Kidney capillary endothelial cell (primary cell): ENCODE measurements at regions not wholly inside any gene's neighbourhood (a gene's known extent, or its start where the extent isn't known, plus 50 kb on each side); places are given as distances from the start of the nearest gene placed in this dataset.
"Not testable (repeated sequence)": the region's sequence is repeated elsewhere in the genome, so short reads cannot be mapped to it uniquely, and the experiment has no call there.

Experiments
- DNase-seq: peaks from one replicate; pipeline ENCODE4 v3.0.0-alpha.2; 2018; ENCODE audit warnings: low spot score

DNA sequence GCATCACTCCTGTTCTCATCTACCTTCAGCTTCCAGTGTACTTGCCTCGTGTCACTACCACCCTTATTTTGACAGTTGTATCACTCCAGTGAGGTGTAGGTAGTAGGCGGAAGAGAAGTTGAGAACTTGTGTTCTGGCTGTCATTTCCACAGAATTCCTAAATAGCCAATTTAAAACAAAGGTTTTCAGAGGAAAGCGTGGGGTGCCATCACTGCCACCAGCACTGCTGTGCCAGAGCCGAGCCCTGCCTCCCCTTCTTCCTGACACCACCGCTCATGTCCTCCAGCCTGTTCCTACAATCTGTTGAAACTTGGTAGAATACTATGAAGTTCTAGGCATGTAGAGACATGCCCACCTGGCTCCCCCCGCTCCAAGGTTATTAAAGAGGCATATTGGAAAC lies 215.8 kb downstream of the TANC2 start:
- no peak for DNase-seq

DNA sequence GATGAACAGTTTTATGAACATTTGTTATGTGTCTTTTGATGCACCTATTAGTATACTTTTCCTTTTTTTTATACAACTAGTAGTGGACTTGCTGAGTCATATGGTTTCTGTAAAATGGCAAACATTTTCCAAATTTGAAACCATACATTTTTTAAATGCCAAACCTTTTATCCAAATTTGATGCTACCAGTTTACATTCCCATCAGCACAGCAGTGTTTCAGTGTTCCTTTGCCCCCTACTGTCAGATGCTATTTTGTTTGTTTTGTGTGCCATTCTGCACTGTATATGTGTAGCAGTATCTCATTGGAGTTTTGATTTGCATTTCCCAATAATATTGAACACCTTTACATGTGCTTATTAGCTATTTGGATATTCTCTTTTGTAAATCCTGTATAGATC lies 219.4 kb downstream of the TANC2 start:
- DNase-seq: no peak

DNA sequence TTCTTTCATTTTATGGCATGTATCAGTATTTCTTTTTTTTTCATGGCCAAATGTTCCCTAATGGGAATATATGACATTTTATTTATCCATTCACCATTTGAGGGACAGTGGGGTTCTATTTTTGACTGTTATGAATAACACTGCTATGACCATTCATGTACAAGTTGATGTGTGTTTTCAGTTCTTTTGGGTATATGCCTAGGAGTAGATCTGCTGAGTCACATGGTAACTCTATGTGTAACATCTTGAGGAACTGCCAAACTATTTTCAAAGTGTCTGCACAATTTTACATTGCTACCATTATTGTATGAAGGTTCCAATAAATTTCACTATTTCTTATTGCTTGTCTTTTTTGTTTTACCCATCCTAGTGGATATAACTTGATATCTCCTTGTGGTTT lies 223.0 kb downstream of the TANC2 start:
- DNase-seq: peak; percentile 10

DNA sequence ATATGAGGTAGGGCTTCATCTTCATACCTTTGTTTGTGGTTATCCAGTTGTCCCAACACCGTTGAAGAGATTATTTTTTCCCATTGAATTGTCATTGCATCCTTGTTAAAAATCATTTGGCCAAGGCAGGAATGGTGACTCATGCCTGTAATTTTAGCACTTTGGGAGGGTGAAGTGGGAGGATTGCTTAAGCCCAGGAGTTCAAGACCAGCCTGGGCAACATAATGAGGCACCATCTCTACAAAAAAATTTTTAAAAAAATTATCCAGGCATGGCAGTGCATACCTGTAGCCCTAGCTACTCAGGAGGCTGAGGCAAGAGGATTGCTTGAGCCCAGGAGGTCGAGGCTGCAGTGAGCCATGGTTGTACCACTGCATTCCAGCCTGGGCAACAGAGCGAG lies 223.9 kb downstream of the TANC2 start:
- DNase-seq: no peak

DNA sequence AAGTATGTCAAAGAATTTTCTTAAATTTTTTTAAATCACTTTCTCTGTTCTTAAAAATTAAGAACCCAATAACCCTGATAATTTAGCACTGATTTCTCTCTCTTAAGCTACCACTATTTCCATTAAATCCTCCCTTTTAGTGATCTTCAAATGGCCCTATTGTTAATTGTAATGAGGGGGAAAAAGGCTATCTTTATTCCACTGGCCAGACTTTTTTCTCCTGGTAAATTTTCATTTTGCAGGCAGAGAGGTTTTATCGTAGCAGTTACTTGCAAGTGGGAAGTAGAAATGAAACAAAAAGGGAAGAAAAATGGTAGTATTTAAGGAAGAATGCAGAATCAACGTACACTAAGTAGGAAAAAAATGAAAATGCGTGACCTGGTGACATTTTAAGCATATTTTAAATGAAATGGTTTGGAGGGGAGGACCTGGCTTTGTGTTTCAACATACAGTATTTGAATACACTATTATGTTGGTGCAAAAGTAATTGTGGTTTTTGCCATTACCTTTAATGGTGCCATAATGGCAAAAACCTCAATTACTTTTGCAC lies 224.9 kb downstream of the TANC2 start:
- no peak for DNase-seq

DNA sequence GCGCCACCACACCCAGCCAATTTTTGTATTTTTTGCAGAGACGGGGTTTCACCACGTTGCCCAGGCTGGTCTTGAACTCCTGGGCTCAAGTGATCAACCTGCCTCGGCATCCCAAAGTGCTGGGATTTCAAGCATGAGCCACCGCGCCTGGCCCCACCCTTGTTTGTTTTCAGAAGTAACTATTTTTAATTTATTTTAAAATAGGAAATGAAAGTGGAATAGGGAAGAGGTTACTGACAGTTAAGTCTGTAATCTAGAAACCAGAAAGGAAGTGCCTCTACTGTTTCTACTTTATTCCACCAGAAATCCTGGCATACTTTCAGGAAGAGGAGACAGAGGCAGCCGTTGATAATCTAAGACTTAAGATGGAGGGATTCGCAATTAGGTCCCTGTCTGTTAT lies 225.6 kb downstream of the TANC2 start:
- no peak for DNase-seq

DNA sequence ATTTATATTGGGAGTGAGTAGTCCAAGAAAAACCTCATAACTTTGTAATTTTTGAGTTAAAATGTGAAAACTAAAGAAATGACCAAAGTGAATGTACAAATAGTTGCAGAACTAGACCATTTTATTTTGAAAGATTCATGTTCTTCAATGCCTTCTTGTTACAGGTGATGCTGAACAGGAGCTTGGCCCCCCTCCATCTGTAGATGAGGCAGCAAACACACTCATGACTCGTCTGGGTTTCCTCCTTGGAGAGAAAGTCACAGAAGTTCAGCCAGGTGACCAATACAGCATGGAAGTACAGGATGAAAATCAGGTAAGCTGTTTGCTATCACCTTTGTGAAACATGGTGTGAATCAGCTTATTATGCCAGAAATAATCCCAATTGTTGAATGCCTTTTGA lies 227.8 kb downstream of the TANC2 start:
- no peak for DNase-seq

DNA sequence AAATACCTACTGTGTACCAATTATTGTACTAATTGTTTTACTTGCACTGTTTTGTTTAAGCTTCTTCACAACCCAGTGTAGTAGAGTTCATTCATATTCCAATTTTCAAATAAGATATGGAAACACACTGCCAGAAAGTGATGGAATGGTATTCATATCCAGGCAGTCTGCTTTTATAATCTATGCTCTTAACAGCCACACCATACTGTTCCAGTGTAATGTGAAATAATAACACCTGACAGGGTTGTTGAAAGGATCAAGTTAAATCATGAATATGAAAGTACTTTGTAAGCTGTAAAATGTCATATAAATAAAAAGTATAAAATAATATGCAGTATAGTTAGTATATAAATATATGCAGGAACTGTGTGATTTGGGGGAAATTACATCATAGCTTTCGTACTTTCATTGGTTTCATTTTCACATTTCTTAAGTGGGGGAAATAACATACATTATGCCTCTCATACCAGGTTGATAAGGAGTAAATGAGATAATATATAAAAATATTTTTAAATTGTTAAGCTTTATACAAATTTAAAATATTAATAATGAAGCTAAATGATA lies 230.8 kb downstream of the TANC2 start:
- no peak for DNase-seq

DNA sequence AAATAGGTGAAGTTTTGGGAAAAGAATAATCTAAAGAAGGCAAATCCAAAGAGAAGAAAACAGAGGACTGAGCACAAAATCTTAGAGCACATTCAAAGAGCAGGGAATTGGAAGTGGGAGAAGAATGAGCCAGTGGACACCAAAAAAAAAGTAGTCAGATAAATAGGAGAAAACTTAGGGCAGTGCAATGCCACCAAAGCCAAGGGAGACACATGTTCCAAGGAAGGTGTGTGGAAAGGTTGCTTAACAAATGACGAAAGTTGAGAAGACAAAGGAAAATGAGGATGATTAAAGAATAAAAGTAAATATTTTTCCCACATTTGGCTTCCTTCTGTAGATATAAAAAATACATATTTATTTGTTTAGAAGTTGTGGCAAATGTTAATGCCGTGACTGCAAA lies 237.6 kb downstream of the TANC2 start:
- DNase-seq: no peak

DNA sequence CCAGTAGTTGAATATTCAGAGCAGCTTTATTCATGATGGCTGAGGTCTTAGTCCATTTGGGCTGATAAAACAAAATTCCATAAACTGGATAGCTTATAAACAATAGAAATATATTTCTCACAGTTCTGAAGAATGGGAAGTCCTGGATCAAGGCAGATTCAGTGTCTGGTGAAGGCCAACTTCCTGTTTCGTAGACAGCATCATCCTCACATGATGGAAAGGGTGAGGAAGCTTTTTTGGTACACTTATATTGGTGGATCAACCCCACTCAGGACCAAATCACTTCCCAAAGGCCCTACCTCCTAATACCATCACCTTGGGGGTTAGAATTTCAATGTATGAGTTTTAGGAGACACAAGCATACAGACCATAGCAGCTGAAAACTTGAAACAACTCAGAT lies 224.2 kb downstream of the CYB561 start:
- DNase-seq: no peak

DNA sequence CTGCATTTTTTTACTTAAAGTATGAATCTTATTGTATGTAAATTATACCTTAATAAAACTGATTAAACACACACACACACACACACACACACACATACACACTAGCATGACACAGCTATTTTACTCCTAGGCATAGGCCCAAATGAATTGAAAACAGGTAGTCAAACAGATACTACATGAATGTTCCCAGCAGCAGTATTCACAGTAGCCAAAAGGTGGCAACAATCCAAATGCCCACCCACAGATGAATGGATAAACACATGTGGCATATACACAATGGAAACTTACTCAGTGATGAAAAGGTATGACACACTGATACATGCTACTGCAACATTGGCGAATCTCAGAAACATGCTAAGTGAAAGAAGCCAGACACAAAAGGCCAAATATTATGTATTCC lies 223.5 kb downstream of the CYB561 start:
- DNase-seq: no peak

DNA sequence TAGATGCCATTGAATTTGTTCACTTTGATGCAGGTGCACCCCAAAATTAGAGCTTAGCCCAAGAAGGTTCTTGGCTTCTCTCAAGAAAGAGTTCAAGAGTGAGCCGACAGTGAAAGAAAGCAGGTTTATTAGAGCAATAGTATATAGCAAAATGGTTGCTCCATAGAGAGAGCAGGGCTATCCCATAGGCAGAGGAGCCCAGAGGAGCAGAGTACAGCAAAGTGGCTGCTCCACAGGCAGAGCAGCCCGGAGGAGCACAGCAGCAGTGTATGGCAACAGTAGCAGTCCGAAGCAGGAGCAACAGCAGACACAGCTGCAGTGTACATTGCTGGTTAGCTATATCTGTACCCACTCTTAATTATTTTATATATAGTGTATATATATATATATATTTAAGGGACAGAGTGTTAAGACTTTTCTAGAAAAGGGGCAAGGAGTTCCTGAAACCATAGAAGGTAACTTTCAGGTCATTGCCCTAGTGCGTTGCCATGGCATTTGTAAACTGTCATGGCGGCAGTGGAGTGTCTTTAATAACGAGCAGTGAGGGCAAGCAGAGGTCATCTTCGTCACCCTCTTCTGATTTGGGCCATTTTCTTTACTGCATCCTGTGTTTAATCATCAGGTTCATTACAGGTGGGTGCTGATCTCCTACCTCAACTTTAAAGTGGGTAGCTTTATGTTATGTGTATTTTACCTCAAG lies 222.7 kb downstream of the CYB561 start:
- no peak for DNase-seq

DNA sequence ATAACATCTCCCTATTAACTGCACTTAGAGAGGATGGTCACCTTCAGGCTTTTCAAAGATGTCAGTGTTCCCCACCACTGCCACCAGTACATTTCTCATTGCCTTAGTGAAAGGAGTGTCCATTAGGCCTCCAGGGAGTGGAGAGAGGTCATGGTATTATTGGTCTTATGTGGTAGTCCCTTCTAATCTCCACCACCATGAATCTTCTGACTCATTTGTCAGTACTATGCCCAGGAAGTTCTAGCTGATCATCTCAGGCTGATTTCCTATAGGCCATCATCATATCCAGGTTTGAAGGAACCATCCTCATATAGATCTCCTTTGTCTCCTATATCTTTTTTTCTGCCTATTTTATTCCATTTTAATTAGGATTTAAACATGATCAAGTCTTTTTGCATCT lies 221.5 kb downstream of the CYB561 start:
- DNase-seq: no peak

DNA sequence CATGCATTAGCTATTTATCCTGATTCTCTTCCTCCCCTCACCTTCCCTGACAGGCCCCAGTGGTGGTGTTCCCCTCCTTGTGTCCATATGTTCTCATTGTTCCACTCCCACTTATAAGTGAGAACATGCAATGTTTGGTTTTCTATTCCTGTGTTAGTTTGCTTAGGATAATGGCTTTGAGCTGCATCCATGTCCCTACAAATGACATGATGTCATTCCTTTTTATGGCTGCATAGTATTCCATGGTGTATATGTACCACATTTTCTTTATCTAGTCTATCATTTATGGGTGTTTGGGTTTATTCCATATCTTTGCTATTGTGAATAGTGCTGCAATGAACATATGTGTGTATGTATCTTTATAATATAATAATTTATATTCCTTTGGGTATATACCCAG lies 219.4 kb downstream of the CYB561 start:
- not testable (repeated sequence) for DNase-seq

DNA sequence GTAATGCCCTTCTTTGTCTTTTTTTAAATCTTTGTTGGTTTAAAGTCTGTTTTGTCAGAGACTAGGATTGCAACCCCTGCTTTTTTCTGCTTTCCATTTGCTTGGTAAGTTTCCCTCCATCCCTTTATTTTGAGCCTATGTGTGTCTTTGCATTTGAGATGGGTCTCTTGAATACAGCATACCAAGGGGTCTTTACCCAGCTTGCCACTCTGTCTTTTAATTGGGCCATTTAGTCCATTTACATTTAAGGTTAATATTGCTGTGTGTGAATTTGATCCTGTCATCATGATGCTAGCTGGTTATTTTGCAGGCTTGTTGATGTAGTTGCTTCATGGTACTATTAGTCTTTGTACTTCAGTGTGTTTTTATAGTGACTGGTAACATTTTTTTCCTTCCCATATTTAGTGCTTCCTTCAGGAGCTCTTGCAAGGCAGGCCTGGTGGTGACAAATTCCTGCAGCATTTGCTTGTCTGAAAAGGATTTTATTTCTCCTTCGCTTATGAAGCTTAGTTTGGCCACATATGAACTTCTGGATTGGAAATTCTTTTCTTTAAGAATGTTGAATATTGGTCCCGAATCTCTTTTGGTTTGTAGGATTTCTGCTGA lies 215.0 kb downstream of the CYB561 start:
- DNase-seq: not testable (repeated sequence)

DNA sequence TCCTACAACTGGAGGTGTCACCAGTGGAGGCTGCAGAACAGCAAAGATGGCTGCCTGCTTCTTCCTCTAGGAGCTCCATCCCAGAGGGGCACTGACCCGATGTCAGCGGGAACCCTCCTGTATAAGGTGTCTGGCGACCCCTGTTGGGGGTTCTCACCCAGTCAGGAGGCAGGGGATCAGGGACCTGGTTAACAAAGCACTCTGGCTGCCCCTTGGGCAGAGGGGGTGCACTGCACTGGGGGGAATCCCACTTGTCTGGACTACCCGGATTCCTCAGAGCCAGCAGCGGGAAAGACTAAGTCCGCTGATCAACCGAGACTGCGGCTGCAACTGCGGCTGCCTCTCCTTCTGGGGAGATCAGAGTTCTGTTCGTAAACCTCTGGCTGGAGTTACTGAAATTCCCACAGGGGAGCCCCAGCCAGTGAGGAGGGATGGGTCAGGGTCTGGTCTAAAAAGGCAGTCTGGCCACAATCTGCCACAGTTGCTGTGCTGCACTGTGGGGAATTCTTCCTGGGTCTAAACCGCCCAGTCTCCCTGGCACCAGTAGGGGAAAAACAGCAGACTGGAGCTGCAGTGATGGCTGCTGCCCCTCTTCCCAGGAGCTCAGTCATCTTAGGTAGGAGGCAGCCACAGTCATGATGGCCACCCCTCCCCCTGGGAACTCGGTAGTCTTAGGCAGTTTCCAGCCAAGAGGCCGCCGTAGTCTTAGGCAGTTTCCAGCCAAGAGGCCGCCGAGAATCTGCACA lies 213.4 kb downstream of the CYB561 start:
- DNase-seq: no peak

DNA sequence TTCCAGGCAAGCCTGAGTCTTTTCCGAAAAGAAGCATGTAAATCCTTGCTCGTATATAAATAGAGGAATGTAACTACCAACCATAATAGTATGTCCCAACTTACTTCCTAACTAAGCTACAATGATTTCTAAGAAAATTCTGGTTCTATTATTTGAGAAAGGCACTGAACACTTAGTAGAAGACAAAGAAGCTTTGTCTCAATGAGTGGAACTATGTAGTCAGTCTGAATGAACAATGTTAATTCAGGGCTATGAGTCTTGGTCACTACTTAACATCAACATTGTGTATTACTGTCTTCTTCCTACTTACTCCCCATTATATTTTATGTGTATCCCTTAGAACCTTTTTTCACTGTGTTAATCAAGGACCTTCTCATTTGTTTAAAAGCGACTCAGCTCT lies 206.0 kb downstream of the CYB561 start:
- no peak for DNase-seq

DNA sequence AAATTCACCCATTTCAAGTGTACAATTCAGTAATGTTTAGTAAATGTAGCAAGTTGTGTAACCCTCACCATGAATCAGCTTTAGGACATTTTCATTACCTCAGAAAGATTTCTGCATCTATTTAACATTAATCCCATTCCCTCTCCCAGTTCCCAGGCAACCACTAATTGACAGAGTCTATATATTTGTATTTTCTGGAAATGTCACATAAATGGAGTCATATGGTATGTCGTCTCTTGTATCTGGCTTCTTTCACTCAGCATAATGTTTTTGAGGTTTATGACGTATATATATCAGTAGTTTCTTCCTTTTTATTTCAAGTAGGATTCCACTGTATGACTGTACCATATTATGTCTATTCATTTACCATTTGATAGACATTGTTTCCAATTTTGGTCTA lies 199.8 kb downstream of the CYB561 start:
- DNase-seq: no peak

DNA sequence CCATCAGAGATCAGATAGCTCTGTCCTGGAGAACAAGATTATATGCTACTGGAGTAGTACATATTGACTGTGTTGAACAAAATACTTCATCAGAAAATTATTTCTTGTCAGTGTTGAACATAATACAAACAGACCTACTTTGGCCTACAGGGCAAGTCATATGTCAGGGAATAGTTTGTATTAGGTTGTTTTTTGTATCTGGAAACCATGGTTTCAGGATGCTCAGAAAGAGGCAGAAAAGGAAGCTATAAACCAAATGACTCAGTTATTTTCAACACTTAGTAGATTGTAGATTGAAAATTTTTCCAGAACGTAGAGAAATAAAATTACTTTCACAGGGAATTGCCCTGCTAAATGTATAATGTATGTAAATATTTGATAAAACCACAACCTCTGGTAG lies 198.4 kb downstream of the CYB561 start:
- DNase-seq: peak; percentile 13

DNA sequence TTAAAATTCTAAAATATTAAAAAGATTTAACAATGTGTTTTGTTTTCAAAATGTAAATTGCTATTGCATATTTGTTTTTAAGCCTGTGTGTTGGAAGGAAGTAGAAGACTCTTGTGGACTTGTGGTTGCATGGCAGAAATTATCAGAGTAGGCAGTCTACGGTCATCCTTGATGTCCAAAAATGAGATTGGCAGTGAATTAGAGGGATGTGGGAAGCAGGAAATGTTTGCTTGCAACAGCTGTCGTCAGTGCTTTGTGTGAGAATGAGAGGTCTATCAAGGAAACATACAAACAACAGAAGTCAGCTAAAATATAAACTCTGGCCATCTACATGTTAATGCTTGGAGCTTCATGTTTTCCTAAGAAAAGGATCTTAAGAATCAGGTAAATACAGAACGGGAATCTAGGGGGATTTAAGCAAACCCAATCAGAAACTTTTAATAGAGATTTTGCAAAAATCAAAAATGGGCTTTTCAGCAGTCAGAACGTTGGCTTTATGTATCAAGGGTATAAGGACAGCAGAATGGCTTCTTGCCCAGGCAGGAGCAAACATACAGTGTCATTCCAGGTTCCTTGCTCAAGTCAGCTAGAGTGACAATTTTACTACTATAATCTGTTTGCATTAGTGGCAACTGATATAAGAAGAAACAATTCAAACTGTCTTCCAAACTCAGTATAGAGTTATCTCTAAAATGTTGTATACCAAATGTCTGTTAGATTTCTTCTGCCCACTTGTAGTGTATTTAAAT lies 196.7 kb downstream of the CYB561 start:
- DNase-seq: peak; percentile 27

DNA sequence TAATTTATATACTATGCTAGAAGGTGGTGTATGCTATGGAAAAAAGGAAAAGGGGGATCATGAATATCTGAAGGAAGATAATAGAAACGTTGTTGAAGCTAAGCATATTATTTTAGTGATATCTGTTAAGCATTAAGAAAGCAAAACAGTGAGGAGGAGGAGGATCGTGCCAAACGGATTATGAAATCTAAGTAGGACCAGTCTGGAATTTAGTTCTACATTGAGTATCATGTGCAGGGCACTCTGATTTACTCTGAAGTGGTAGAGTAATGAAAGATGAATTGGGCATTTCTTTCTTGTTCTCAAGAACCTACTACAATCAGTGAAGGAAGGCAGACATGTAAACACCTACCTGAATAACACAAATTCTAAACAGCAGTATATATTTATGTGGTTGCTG lies 195.3 kb downstream of the CYB561 start:
- no peak for DNase-seq

DNA sequence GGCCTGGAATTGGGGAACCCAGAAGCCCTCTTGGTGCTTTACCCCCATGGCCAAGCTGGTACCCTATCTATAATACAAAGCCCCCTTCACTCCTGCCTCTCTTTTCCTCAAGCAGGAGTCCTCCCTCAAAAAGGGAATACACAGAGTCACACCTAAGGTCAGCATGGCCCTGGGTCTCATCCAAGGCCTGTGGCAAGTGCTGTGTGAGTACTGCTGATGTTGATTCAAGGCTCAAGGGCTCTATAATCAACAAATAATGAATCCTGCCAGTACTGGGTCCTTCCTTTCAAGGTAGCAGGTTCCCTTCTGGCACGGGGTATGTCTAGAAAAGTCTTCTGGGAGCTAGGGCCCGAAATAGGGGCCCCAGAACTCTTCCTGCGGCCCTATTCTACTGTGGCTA lies 187.3 kb downstream of the CYB561 start:
- DNase-seq: no peak
